Hindlimb muscle (tissue), 1 donor: ENCODE measurements at regions not wholly inside any gene's neighbourhood (a gene's known extent, or its start where the extent isn't known, plus 50 kb on each side); places are given as distances from the start of the nearest gene placed in this dataset.
"Not testable (repeated sequence)": the region's sequence is repeated elsewhere in the genome, so short reads cannot be mapped to it uniquely, and the experiment has no call there.

Experiments used
- DNase-seq: peaks from one replicate; pipeline ENCODE4 v3.0.0-alpha.2; 2013

DNA sequence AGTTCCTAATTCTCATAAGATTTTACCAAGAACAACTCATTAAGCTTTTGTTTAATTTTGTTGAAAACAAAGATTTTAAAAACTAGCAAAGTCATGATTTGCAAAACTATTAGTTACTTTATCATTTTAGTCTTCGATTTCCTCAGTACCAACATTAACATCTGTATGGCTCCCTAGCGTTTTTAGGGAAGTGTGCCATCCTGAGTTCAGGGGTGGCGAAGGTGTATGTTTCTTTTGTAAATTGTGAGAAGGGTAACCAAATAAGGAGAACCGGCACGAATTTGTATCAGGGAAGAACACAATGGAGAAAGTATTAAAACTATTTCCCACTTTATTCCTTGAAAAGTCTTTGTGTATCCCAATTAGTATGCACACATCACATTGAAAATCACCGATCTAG is 419.9 kb downstream of the DSC3 start:
- no peak for DNase-seq

GRCh38 chr18:30622104-30622503 is 420.4 kb downstream of the DSC3 start:
- DNase-seq = no peak

- no peak for DNase-seq
These were observed 424.0 kb downstream of the DSC3 start for GRCh38 chr18:30618567-30618966.

GRCh38 chr18:30616414-30616813 is 426.1 kb downstream of the DSC3 start:
- DNase-seq = no peak

- DNase-seq = no peak
These were observed 429.1 kb downstream of the DSC3 start for GRCh38 chr18:30613467-30613801.

DNA sequence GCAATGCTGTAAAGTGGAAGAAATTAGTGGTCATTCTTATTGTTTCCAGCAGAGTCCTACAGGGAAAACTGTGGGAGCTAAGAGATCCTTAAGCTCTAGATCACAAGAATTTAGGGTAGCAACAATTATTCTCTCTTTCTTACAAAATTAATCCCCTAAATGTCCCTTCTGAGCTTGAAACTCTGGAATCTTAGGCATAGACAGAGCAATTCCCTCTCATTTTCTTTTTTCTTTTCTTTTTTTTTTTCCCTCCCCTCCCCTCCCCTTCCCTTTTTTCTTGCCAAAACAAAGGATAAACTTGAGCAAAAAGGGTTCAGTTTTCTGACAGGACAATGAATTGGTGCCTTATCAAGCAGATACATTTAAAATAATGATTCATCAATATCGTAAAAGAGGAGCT is 441.0 kb downstream of the DSC3 start:
- DNase-seq = no peak

DNA sequence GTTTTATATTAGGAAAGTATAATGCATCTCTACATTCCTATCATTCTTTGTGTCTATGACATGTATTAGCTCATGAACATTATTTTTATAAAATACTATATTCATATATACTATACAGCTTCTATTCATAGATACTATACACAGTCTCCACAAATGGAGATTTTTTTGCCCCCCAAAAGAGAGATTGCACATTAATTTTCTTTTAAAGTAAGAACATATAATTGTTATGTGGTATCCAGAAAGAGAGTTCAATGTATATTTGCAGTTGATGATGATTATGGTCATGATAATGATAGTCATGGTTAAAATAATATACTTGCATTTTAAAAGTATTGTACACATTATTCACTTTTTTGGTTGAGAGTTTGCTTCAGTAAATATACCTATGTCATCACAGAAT is 445.3 kb downstream of the DSC3 start:
- DNase-seq = no peak

DNA sequence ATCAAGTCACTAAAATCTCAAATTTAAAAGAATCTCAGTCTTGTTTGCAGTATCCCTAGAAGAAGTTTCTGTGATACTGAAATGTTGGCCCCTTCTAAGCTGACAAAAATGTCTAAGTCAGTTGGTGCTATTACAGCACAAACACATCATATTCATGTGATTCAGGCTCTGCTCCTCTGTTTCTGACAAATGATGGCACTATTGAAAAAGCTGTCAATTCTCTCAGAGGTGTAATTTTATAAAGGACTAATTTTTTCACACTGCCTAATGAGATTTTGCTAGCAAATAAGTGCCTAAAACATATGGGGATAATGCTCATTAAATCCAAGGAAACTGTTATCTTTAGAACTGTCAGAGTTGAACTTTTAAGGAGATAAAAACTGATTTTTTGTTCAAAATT is 445.9 kb downstream of the DSC3 start:
- DNase-seq = no peak

DNA sequence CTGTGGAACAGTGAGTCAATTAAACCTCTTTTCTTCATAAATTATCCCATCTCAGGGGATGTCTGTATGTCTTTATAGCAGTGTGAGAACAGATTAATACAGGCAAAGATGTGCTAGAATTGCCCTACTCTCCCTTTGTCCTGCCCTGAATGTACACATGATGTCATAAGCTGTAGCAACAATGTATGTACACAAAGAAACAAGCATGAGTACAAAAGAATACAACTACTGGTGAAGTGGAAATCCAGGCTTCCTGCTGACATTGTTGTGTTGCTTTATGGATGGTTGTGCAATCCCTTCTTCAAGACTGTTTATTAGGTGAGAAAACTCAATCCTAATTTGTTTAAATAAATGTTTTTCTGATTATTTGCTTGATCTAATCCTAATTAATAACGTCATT is 446.6 kb downstream of the DSC3 start:
- DNase-seq = no peak

DNA sequence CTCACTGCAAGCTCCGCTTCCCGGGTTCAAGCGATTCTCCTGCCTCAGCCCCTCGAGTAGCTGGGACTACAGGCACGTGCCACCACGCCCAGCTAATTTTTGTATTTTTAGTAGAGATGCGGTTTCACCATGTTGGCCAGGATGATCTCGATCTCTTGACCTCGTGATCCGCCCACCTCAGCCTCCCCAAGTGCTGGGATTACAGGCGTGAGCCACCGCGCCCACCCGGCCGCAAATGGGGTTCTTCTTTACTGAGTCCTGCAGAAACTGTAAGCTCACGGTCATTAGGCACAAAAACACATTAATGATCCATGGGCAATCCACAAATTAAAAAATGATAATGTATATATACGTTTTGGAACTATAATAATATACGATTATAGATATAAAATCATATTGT is 447.6 kb downstream of the DSC3 start:
- not testable (repeated sequence) for DNase-seq

GRCh38 chr18:30591462-30591861 is 451.1 kb downstream of the DSC3 start:
- no peak for DNase-seq

GRCh38 chr18:30588673-30589164 is 453.8 kb downstream of the DSC3 start:
- DNase-seq = no peak

DNA sequence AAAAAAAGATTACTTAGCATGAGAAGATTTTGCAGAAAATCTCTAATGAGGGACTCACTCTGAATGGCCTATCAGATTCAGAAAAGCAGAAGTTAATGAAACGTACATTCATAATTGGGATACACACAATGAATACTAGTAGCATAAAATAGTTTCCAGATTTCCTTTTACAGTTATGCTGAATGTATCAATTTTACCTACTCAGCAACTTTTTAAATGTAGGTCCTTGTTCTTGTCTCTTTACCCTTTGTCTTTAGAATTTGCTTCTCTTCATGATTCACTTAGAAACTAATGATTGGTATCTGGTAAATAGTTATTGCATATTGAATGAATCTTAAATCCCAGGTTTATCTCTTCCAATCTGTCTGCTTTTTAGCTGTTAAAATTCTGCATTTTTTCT is 458.8 kb downstream of the DSC3 start:
- DNase-seq = no peak

DNA sequence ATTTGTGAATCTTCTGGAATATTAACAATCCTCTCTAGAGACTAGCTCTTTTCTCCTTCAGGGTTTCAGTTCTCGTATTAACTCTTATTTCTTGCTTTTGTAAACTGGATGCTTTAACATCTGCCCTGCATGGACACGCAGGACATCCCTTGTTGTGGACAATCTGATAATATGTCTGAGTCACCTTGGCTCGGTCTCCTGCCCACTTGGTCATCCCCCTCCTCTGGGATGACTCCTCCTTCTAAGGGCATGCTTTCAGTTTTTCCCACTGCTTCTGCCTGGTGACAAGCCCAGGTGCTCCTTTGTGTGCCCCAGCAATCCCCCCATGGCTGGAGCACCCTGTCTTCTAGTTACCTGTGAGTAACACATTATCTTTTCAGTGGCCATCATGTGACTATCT is 460.5 kb downstream of the DSC3 start:
- DNase-seq = no peak

- DNase-seq = no peak
These were observed 463.8 kb downstream of the DSC3 start for GRCh38 chr18:30578707-30579106.

- no peak for DNase-seq
These were observed 470.3 kb downstream of the DSC3 start for GRCh38 chr18:30572214-30572613.

GRCh38 chr18:30568333-30568732 is 474.2 kb downstream of the DSC3 start:
- no peak for DNase-seq

DNA sequence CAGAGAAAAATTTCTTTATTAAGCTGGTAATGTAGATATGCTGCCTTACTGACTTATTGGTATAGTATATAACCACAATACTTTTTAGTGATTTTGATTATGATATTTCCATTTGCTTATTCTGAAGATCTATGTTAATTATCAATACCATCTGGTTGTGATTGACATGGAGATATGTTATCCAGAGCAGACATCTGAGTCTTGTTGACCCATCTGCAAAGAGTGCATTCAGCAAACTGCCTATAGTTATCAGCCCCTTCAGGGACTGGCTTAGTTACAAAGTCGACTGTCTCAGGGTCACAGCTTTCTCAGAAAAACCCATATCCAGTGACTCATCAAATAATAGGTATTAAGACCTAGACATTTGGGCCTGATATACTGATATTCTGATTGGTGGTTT is 475.7 kb downstream of the DSC3 start:
- DNase-seq = no peak

DNA sequence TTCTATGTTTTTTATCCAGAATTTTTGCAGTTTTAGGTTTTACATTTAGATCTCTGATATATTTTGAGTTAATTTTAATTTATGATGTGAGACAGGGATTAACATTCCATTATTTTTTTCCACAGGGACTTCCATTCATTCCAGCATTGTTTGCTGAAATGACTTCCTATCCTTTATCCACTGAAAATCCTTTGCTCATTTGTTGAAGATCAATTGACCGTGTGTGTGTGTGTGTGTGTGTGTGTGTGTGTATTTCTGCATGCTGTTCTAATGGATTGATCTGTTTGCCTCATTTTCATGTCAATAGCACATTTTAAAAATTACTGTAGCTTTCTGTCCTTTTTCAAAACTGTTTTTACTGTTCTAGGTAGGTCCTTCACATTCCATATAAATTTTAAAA is 480.3 kb downstream of the DSC3 start:
- DNase-seq = no peak

GRCh38 chr18:30556112-30556511 is 486.4 kb downstream of the DSC3 start:
- DNase-seq = no peak

DNA sequence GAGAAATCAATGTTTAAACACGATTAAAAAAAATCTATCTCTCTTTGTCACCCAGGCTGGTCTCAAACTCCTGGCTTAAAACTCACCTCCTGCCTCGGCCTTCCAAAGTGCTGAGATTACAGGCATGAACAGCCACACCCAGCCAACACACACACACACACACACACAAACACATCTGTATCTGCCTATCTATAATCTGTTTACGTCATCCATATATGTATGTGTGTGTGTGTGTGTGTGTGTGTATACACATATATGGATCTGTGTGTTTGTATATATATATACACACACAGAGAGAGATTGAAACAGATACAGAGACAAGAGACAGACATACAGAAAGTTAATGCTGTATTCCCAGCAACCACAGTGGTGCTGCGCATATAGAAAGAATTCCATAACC is 497.1 kb downstream of the DSC3 start:
- DNase-seq = no peak

DNA sequence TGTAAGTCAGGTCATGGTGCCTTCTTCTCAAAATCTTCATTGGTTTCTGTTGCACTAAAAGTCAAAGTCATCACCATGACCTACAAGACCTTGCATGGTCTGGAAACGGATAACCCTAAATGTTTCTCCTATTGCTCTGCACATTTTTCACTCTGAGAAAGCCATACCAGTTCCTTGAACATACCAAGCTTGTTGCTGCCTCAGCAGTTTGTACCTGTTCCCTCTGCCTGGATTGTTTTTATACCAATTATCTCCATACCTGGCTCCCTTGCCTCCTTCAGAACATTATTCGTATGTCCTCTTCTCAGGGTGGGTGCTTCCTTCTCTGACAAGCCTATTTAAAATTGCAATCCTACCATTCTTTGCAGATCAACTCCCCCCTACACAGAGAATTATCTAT is 498.4 kb downstream of the DSC3 start:
- no peak for DNase-seq

GRCh38 chr18:30533716-30534115 is 508.8 kb downstream of the DSC3 start:
- no peak for DNase-seq

DNA sequence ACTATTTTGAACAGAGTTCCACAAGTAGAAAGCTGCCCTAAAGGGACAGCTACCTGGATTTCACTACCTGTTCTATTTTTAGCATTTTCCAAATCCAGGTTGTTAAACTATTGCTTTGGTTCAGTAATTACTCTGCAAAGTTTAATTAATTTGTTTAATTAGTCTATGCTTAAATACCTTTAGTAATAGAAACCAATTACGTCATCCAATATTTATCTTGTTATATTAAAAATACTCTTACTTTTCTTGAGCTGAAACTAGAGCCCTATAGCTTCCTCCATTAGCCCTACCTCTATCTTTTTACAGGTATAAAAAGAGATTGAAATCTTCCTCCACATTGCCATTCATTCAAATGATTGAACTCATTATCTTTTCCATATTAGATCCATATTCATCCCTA is 514.6 kb downstream of the DSC3 start:
- DNase-seq = no peak

GRCh38 chr18:30527226-30527625 is 515.3 kb downstream of the DSC3 start:
- DNase-seq = no peak
